Activated CD8-positive, alpha-beta T cell treated with anti-CD3 and anti-CD28 coated beads, Interleukin-2, amount 10 ng/mL, durations not matched to agents 7 days and 5 days (primary cell): ENCODE measurements at regions not wholly inside any gene's neighbourhood (a gene's known extent, or its start where the extent isn't known, plus 50 kb on each side); places are given as distances from the start of the nearest gene placed in this dataset.
"Not testable (repeated sequence)": the region's sequence is repeated elsewhere in the genome, so short reads cannot be mapped to it uniquely, and the experiment has no call there.

Experiments used
- ATAC-seq: fragments of 150-1000 bp; cut with Tn5 transposase; one replicate; pipeline ENCODE4 v1.10.0; 2021; ENCODE audit warnings: moderate library complexity
- CTCF ChIA-PET: fragments of 350-600 bp; sonication (Branson Sonifier 250); formaldehyde crosslinking; loops from one replicate; lab custom pipeline; 2021; ENCODE audit warnings: antibody characterized with exemption; lab: Charles Lee
- POLR2A ChIA-PET: fragments of 350-600 bp; sonication (Branson Sonifier 250); formaldehyde crosslinking; loops from one replicate; lab custom pipeline; 2021; ENCODE audit warnings: antibody characterized with exemption; lab: Charles Lee
- DNase-seq: peaks from one replicate; pipeline ENCODE4 v3.0.0-alpha.2; 2020
- H3K27ac Mint-ChIP-seq: one replicate; pipeline ENCODE4 v1.8.0; 2021; ENCODE audit warnings: mild to moderate bottlenecking, mixed read lengths
- H3K27me3 Mint-ChIP-seq: one replicate; pipeline ENCODE4 v1.8.0; 2021; ENCODE audit warnings: low read depth, mixed read lengths
- H3K36me3 Mint-ChIP-seq: one replicate; pipeline ENCODE4 v1.8.0; 2021; ENCODE audit warnings: low read depth, mixed read lengths
- H3K4me1 Mint-ChIP-seq: one replicate; pipeline ENCODE4 v1.8.0; 2021; ENCODE audit warnings: low read depth, mixed read lengths
- H3K4me3 Mint-ChIP-seq: one replicate; pipeline ENCODE4 v1.8.0; 2021; ENCODE audit warnings: mild to moderate bottlenecking, mixed read lengths
- H3K9me3 Mint-ChIP-seq: one replicate; pipeline ENCODE4 v1.8.0; 2022; ENCODE audit warnings: mixed read lengths; ENCODE audit not compliant: insufficient read depth

GRCh38 chr17:37813751-37814150, 68.9 kb upstream of the HNF1B start:
- ChIA-PET CTCF (no interaction called here), POLR2A (no interaction called here)
- ATAC-seq (no peak), DNase-seq (no peak)
- no peaks in the 10 kb centered on the region for H3K36me3 Mint-ChIP-seq
- H3K4me3 Mint-ChIP-seq, result no peak overlapping the region
- H3K27ac Mint-ChIP-seq, result no peak overlapping the region
- no peaks in the 10 kb centered on the region for H3K9me3 Mint-ChIP-seq
- peaks cover 10% of the 10 kb centered on the region for H3K4me1 Mint-ChIP-seq
- H3K27me3 Mint-ChIP-seq, result peaks cover 35% of the 10 kb centered on the region

- CTCF ChIA-PET, result interaction anchor here (0.9 kb wide), 1 partner anchor 17 kb away, joined by 3 read pairs; no protein-coding TSS in a partner anchor
- H3K4me3 Mint-ChIP-seq, POLR2A ChIA-PET, DNase-seq, H3K27ac Mint-ChIP-seq, H3K9me3 Mint-ChIP-seq, H3K36me3 Mint-ChIP-seq, ATAC-seq, H3K4me1 Mint-ChIP-seq: not testable (repeated sequence)
- peaks cover 30% of the 10 kb centered on the region for H3K27me3 Mint-ChIP-seq
These were observed 64.0 kb upstream of the HNF1B start for GRCh38 chr17:37808846-37809245.

DNA sequence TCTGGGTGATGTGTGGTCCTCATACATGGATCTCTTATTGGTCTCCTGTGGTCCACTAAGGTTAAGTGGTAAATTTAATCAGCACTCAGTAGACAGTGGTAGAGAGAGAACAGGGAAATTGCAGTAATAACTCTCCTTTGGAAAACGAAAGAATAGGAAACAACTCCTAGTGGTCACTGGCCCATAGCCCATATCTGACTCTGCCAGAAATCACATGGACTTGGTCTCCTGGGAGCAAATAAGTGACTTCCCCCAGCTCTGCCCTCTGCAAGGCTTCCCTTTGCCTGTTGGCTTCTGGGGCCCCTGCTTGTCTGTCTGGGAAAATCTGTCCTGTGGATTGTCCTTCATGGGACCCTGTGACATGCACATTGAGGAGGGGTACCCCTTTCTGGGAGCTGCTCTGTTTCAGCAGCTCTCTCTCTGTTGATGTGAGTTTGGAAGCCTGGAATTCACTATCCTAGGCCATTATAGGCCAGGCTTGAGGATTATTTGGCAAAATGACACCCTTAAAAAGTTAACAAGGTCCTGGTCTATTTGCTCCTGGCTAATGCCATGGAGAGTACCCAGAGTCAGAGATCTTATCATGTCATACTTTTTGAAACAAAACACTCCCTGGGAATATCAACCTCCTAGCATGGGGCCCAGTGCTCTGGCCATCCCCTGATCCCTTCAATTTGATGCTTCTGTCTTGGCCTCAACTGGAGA, 58.0 kb upstream of the HNF1B start:
- CTCF ChIA-PET, result no interaction called here
- no peaks in the 10 kb centered on the region for H3K9me3 Mint-ChIP-seq

GRCh38 chr17:37802061-37802595, 57.3 kb upstream of the HNF1B start:
- ATAC-seq, result no peak
- no peak overlapping the region for H3K27ac Mint-ChIP-seq
- ChIA-PET CTCF (interaction anchor here (1.2 kb wide), 1 partner anchor 11 kb away, joined by 4 read pairs; no protein-coding TSS in a partner anchor), POLR2A (no interaction called here)
- no peaks in the 10 kb centered on the region for H3K36me3 Mint-ChIP-seq
- H3K4me3 Mint-ChIP-seq, result no peak overlapping the region
- no peak for DNase-seq
- H3K27me3 Mint-ChIP-seq, result peaks cover 23% of the 10 kb centered on the region
- H3K4me1 Mint-ChIP-seq, result peaks cover 2% of the 10 kb centered on the region
- H3K9me3 Mint-ChIP-seq, result no peaks in the 10 kb centered on the region

More for the DNA sequence above, 58.0 kb upstream of the HNF1B start:
- Mint-ChIP-seq H3K4me1 (peaks cover 2% of the 10 kb centered on the region), H3K27ac (no peak overlapping the region), H3K27me3 (peaks cover 23% of the 10 kb centered on the region), H3K36me3 (no peaks in the 10 kb centered on the region), H3K4me3 (no peak overlapping the region)
- no peak for ATAC-seq
- DNase-seq, result no peak
- POLR2A ChIA-PET, result no interaction called here

- Mint-ChIP-seq H3K4me3 (no peak overlapping the region), H3K9me3 (no peaks in the 10 kb centered on the region), H3K4me1 (peaks cover 2% of the 10 kb centered on the region), H3K27me3 (peaks cover 23% of the 10 kb centered on the region), H3K27ac (no peak overlapping the region), H3K36me3 (no peaks in the 10 kb centered on the region)
- POLR2A ChIA-PET, result no interaction called here
- DNase-seq (no peak), ATAC-seq (no peak)
- CTCF ChIA-PET, result interaction anchor here (1.2 kb wide), 1 partner anchor 10 kb away, joined by 4 read pairs; no protein-coding TSS in a partner anchor
These were observed 56.3 kb upstream of the HNF1B start for GRCh38 chr17:37801171-37801570.

DNA sequence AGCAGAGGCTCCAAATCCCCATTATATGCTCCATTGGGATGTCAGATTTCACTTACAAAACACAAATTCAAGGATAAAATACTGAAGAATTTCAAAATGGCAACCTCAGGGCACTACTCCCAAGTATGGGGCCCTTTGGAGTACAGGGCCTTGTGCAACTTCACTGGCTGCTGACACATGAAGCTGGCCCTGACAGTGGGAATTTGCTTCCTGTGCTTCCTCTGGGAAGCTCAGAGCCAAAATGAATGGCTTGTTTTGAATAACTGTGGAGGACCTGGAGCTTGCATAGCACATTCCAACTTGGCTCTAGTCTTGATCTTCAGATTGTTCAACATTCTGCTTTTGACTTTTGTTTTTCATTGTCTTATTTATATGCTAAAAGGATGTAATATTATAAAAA, 52.3 kb upstream of the HNF1B start:
- Mint-ChIP-seq H3K27ac (no peak overlapping the region), H3K4me1 (peaks cover 2% of the 10 kb centered on the region), H3K36me3 (no peaks in the 10 kb centered on the region), H3K27me3 (peaks cover 16% of the 10 kb centered on the region), H3K4me3 (no peak overlapping the region), H3K9me3 (no peaks in the 10 kb centered on the region)
- ChIA-PET CTCF (no interaction called here), POLR2A (no interaction called here)
- ATAC-seq (no peak), DNase-seq (no peak)

- no peaks in the 10 kb centered on the region for H3K36me3 Mint-ChIP-seq
- no peak overlapping the region for H3K27ac Mint-ChIP-seq
- ChIA-PET CTCF (interaction anchor here (0.6 kb wide), 1 partner anchor 37 kb away, joined by 3 read pairs; no protein-coding TSS in a partner anchor), POLR2A (no interaction called here)
- ATAC-seq (no peak), DNase-seq (no peak)
- H3K27me3 Mint-ChIP-seq, result peaks cover 13% of the 10 kb centered on the region
- no peak overlapping the region for H3K4me3 Mint-ChIP-seq
- no peaks in the 10 kb centered on the region for H3K9me3 Mint-ChIP-seq
- peaks cover 5% of the 10 kb centered on the region for H3K4me1 Mint-ChIP-seq
These were observed 51.2 kb upstream of the HNF1B start for GRCh38 chr17:37796076-37796475.
